ENCODE measurements at regions not wholly inside any gene's neighbourhood (a gene's known extent, or its start where the extent isn't known, plus 50 kb on each side); places are given as distances from the start of the nearest gene placed in this dataset.
"Not testable (repeated sequence)": the region's sequence is repeated elsewhere in the genome, so short reads cannot be mapped to it uniquely, and the experiment has no call there.

- not testable (repeated sequence) for TF ChIP-seq EZH2 (IDR thresholded peaks at IDR 0.05; ENCODE audit: insufficient read depth, poor library complexity, severe bottlenecking); EZH2phosphoT487 (IDR thresholded peaks at IDR 0.05; ENCODE audit: insufficient read depth, low read depth)
Observed at GRCh38 chr5:164152539-164152938, 647.1 kb downstream of the MAT2B start.
